KMS-11 (cell line): ENCODE measurements at regions not wholly inside any gene's neighbourhood (a gene's known extent, or its start where the extent isn't known, plus 50 kb on each side); places are given as distances from the start of the nearest gene placed in this dataset.

ENCODE experiments used
- H2AFZ ChIP-seq: fragments of 200-600 bp; sonication (generic); 2 replicates; pipeline ENCODE4 v1.6.1; 2016; ENCODE audit warnings: antibody characterized with exemption, mixed run types, low read depth
- H3K27ac ChIP-seq: fragments of 200-600 bp; sonication (generic); 2 replicates; pipeline ENCODE4 v1.6.1; 2016; ENCODE audit warnings: mild to moderate bottlenecking, mixed run types
- H3K27me3 ChIP-seq: fragments of 200-600 bp; sonication (generic); 2 replicates; pipeline ENCODE4 v1.6.1; 2017; ENCODE audit warnings: mild to moderate bottlenecking, low read depth, mixed run types, moderate library complexity; ENCODE audit not compliant: insufficient read depth
- H3K36me3 ChIP-seq: fragments of 200-600 bp; sonication (generic); 2 replicates; pipeline ENCODE4 v1.6.1; 2017; ENCODE audit warnings: mild to moderate bottlenecking, mixed run types; ENCODE audit not compliant: insufficient read depth
- H3K4me1 ChIP-seq: fragments of 200-600 bp; sonication (generic); 2 replicates; pipeline ENCODE4 v1.6.1; 2016; ENCODE audit warnings: mild to moderate bottlenecking, low read depth, mixed run types; ENCODE audit not compliant: poor library complexity, severe bottlenecking
- H3K4me2 ChIP-seq: fragments of 200-600 bp; sonication (generic); 2 replicates; pipeline ENCODE4 v1.7.0; 2016; ENCODE audit warnings: mild to moderate bottlenecking, mixed run types
- H3K4me3 ChIP-seq: fragments of 200-600 bp; sonication (generic); IDR thresholded peaks from 2 replicates; pipeline ENCODE4 v1.6.1; 2017; ENCODE audit warnings: low read depth, low read length, mixed read lengths; ENCODE audit not compliant: insufficient read depth
- H3K79me2 ChIP-seq: fragments of 200-600 bp; sonication (generic); 2 replicates; pipeline ENCODE4 v1.6.1; 2016; ENCODE audit warnings: low read depth, mixed run types; ENCODE audit not compliant: insufficient read depth
- H3K9ac ChIP-seq: fragments of 200-600 bp; sonication (generic); 2 replicates; pipeline ENCODE4 v1.6.1; 2016; ENCODE audit warnings: mild to moderate bottlenecking, mixed run types
- H4K20me1 ChIP-seq: fragments of 200-600 bp; sonication (generic); 2 replicates; pipeline ENCODE4 v1.6.1; 2016; ENCODE audit warnings: mild to moderate bottlenecking, mixed run types; ENCODE audit not compliant: insufficient read depth
- CTCF ChIP-seq: fragments of 200-600 bp; sonication (generic); conservative IDR thresholded peaks from 2 replicates; pipeline ENCODE4 v1.6.1; 2017; ENCODE audit warnings: low read depth, mild to moderate bottlenecking, antibody characterized with exemption, low read length, moderate library complexity, mixed read lengths

- Histone ChIP-seq H2AFZ (no peak overlapping the region), H3K27ac (no peak overlapping the region), H3K36me3 (no peaks in the 10 kb centered on the region), H3K27me3 (no peaks in the 10 kb centered on the region), H3K9ac (no peak overlapping the region), H3K4me2 (no peak overlapping the region), H3K79me2 (no peaks in the 10 kb centered on the region), H4K20me1 (no peaks in the 10 kb centered on the region), H3K4me3 (no peak overlapping the region), H3K4me1 (no peaks in the 10 kb centered on the region)
- no peak for TF ChIP-seq CTCF
Measured at GRCh38 chr12:67740711-67741110, 92.2 kb downstream of the DYRK2 start.

- Histone ChIP-seq H3K27ac (no peak overlapping the region), H3K9ac (no peak overlapping the region), H4K20me1 (no peaks in the 10 kb centered on the region), H3K36me3 (no peaks in the 10 kb centered on the region), H3K27me3 (no peaks in the 10 kb centered on the region), H2AFZ (no peak overlapping the region), H3K4me2 (no peak overlapping the region), H3K79me2 (no peaks in the 10 kb centered on the region), H3K4me1 (no peaks in the 10 kb centered on the region), H3K4me3 (no peak overlapping the region)
- no peak for TF ChIP-seq CTCF
Measured at GRCh38 chr12:67741270-67741669, 92.7 kb downstream of the DYRK2 start.

- H3K79me2 ChIP-seq, result no peaks in the 10 kb centered on the region
- H3K4me2 ChIP-seq, result no peak overlapping the region
- no peak for TF ChIP-seq CTCF
Measured at GRCh38 chr12:67742461-67742860, 93.9 kb downstream of the DYRK2 start.

GRCh38 chr12:67747869-67748742 is 99.6 kb downstream of the DYRK2 start:
- Histone ChIP-seq H3K4me1 (no peaks in the 10 kb centered on the region), H3K36me3 (no peaks in the 10 kb centered on the region), H3K27ac (no peak overlapping the region), H3K79me2 (no peaks in the 10 kb centered on the region), H3K4me2 (no peak overlapping the region), H3K27me3 (no peaks in the 10 kb centered on the region), H3K9ac (no peak overlapping the region), H4K20me1 (no peaks in the 10 kb centered on the region), H2AFZ (no peak overlapping the region), H3K4me3 (no peak overlapping the region)
- TF ChIP-seq CTCF, result no peak

More at GRCh38 chr12:67742461-67742860, 93.9 kb downstream of the DYRK2 start:
- Histone ChIP-seq H3K9ac (no peak overlapping the region), H3K4me1 (no peaks in the 10 kb centered on the region), H4K20me1 (no peaks in the 10 kb centered on the region), H2AFZ (no peak overlapping the region), H3K36me3 (no peaks in the 10 kb centered on the region), H3K27me3 (no peaks in the 10 kb centered on the region), H3K27ac (no peak overlapping the region), H3K4me3 (no peak overlapping the region)
